ENCODE measurements at regions not wholly inside any gene's neighbourhood (a gene's known extent, or its start where the extent isn't known, plus 50 kb on each side); places are given as distances from the start of the nearest gene placed in this dataset.
A peak's percentile ranks its signal among the peaks of the same experiment; 100 is the strongest.

- DNase-seq (ENCODE audit: low read depth): peak; percentile 62
- TF ChIP-seq CTCF (conservative IDR thresholded peaks at IDR 0.05; ENCODE audit: control insufficient read depth, insufficient read depth, low read depth, low read length): no peak
- no peak overlapping the region for H3K4me3 ChIP-seq (ENCODE audit: control insufficient read depth, low read depth, low read length)
Observed at GRCh38 chr7:18347170-18347569, 148.4 kb upstream of the HDAC9 start.

- TF ChIP-seq CTCF (conservative IDR thresholded peaks at IDR 0.05; ENCODE audit: control insufficient read depth, insufficient read depth, low read depth, low read length): no peak
Observed at GRCh38 chr7:18350678-18351077, 144.9 kb upstream of the HDAC9 start.

GRCh38 chr7:18352339-18353255 is 143.0 kb upstream of the HDAC9 start:
- H3K4me3 ChIP-seq (ENCODE audit: control insufficient read depth, low read depth, low read length): no peak overlapping the region
- peak; percentile 78 for DNase-seq (ENCODE audit: low read depth)
- peak; percentile 60 for TF ChIP-seq CTCF (conservative IDR thresholded peaks at IDR 0.05; ENCODE audit: control insufficient read depth, insufficient read depth, low read depth, low read length)

More at GRCh38 chr7:18350678-18351077, 144.9 kb upstream of the HDAC9 start:
- H3K4me3 ChIP-seq (ENCODE audit: control insufficient read depth, low read depth, low read length): no peak overlapping the region
- no peak for DNase-seq (ENCODE audit: low read depth)

- no peak for TF ChIP-seq CTCF (conservative IDR thresholded peaks at IDR 0.05; ENCODE audit: control insufficient read depth, insufficient read depth, low read depth, low read length)
- no peak overlapping the region for H3K4me3 ChIP-seq (ENCODE audit: control insufficient read depth, low read depth, low read length)
- DNase-seq (ENCODE audit: low read depth): no peak
Observed at GRCh38 chr7:18353339-18353738, 142.2 kb upstream of the HDAC9 start.

- no peak overlapping the region for H3K4me3 ChIP-seq (ENCODE audit: control insufficient read depth, low read depth, low read length)
- no peak for TF ChIP-seq CTCF (conservative IDR thresholded peaks at IDR 0.05; ENCODE audit: control insufficient read depth, insufficient read depth, low read depth, low read length)
- DNase-seq (ENCODE audit: low read depth): no peak
Observed at GRCh38 chr7:18354108-18355085, 141.2 kb upstream of the HDAC9 start.

- peak; percentile 40 for DNase-seq (ENCODE audit: low read depth)
- peak; percentile 61 for TF ChIP-seq CTCF (conservative IDR thresholded peaks at IDR 0.05; ENCODE audit: control insufficient read depth, insufficient read depth, low read depth, low read length)
- H3K4me3 ChIP-seq (ENCODE audit: control insufficient read depth, low read depth, low read length): no peak overlapping the region
Observed at GRCh38 chr7:18356191-18356645, 139.3 kb upstream of the HDAC9 start.

Measured in fibroblast of mammary gland (primary cell).